HCEC 1CT (cell line): ENCODE measurements at regions not wholly inside any gene's neighbourhood (a gene's known extent, or its start where the extent isn't known, plus 50 kb on each side); places are given as distances from the start of the nearest gene placed in this dataset.
"Not testable (repeated sequence)": the region's sequence is repeated elsewhere in the genome, so short reads cannot be mapped to it uniquely, and the experiment has no call there.

Source experiments
- DNase-seq: peaks from one replicate; pipeline ENCODE4 v3.0.0-alpha.2; 2017

DNA sequence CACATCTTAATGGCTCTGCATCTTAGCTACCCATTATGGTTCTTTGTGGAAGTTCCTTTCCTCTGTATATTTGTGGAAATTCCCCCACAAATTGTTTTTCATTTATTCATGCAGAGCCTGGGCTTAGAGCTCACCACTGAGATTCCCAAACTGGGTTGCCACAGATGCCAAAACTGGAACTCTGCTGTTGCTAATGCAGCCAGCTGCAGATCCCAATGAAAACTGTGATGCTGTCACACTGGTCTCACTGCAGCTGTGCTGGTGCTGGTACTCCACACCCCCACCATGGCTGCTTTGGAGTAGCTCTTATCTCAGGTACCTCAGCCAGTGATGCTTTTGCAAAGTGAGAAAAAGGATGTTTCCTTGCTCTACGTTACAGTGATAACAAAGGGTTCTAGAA is 87.7 kb downstream of the DCK start:
- no peak for DNase-seq

DNA sequence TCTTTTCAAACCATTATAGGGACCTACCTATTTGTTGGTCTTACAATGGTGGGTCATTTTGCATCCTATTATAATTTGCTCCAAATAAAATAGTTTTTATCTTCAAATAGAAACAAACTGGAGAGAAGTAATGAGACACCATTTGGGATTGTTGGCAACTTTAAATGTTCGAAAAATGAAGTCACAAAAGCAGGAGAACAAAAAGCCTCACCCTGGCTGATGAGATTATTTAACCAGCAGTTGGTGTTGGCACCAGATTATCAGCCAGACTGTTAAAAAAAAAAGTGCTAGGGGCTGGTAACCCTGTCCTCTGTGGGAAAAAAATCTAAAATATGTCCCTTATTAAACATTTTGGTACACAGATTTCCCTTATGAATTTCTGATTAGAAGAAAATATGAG is 100.3 kb downstream of the DCK start:
- no peak for DNase-seq

DNA sequence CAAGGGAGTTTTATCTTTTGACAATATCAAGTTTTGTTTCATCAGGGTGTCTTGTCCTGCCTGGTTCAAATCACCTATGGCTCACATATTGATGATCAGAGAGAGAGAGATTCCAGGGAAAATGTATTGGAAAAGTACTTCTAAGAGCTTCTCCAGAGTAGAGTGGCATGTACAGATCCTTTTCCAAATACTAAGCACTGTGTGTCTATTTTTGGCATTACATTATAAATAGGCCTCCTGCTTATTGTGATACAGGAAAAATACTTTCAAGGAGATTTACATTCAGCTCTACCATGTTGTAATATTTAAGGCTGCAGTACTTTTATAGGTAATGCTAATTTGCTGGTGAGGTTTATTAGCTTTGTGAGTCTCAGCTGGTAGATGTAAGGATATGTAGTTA is 100.8 kb downstream of the DCK start:
- DNase-seq = no peak

DNA sequence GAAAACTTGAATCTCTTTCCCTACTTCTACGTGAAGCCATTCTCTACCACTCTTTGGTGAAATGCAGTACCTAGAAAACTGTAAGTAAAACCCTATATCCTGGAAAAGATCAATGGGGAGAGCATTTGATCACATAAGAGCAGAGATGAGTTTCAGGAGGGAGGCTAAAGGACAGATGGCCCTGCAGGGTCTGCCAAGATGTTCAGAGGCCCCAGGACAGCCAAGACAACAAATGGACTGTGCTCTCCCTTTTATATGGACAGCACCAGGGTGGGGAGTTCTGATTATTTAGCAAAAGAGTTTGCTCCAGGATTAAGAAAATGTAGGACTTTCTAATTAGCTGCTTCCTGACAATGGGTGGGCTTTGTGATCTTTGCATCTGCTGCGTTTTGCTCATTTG is 101.7 kb downstream of the DCK start:
- no peak for DNase-seq

DNA sequence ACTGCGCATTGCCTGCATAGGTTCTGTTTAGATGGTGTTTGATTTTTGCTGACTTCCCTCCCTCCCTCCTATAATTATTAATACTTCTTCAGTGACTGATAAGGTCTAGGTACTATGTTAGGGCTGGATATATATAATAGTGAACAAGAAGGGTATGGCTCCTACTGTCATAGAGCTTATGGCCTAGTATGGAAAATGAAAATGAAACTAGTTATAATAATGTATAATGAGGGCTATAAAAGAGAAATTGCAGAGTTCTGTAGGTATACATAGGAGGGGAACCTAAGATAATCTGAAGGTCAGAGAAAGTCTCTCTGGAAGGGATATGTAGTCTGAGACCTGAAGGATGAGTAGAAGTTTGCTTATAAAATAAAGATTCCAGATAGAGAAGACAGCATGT is 102.1 kb downstream of the DCK start:
- no peak for DNase-seq

DNA sequence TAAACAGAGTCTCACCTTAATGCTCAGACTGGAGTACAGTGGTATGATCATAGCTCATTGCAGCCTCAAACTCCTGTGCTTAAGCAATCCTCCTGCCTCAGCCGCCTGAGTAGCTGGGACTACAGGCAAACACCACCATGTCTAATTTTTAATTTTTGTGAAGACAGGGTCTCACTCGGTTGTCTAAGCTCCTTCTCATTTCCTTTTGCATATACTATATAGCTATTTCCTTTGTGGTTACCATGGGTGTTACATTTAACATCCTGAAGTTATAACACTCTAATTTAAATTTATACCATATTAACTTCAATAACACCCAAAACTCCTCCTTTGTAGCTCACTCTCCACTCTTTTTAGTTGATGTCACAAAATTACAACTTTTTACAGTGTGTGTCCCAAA is 114.3 kb downstream of the DCK start:
- no peak for DNase-seq

DNA sequence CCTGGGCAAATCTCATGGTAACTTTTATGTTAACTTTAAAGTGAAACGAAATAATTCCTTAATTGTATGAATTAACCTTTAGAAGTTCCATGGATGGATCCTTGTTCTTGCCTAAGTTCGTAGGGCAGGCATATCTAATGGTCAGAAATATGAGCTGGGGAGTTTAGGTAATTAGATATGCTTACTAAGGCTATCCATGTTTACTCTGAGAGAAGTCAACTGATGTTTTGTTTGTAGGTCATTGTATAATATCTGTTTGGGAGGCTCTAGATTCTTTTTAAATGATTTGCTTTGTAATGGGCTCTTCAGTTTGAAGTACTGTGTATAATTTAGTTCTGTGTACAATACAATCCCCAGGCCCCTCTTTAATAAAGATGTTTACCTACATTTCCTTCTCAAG is 117.0 kb downstream of the DCK start:
- DNase-seq = no peak

DNA sequence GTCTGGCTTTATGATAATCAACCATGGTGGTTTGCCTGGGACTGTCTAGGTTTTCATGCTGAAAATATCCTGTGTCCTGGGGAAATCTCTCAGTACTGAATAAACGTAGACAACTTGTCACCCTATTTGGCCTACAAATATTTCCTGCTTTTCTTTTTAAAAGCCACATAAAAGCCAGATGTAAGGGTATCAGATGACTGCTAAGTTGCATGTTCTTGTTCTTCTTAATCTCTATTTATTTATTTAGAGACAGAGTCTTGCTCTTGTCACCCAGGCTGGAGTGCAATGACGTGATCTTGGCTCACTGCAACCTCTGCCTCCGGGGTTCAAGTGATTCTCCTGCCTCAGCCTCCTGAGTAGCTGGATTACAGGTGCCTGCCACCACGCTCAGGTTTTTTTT is 117.7 kb downstream of the DCK start:
- not testable (repeated sequence) for DNase-seq

DNA sequence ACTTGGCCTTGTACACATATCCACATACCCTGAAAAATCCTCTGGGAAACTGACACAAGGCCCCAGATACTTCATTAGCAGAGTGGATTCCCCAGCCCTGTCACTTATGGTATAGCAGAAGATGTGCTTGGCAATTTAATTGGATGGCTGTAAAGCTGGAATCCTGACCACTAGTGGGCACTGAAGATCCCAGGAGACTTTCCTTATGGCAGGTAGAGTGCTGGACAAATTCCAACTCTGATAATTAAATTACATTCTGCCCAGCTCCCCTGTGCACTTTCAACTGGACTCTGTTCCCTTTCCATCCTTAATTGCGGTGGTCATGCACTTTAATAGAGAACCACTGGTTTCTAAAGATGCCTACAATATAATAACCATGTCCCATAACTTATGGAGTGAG is 119.8 kb downstream of the DCK start:
- no peak for DNase-seq

DNA sequence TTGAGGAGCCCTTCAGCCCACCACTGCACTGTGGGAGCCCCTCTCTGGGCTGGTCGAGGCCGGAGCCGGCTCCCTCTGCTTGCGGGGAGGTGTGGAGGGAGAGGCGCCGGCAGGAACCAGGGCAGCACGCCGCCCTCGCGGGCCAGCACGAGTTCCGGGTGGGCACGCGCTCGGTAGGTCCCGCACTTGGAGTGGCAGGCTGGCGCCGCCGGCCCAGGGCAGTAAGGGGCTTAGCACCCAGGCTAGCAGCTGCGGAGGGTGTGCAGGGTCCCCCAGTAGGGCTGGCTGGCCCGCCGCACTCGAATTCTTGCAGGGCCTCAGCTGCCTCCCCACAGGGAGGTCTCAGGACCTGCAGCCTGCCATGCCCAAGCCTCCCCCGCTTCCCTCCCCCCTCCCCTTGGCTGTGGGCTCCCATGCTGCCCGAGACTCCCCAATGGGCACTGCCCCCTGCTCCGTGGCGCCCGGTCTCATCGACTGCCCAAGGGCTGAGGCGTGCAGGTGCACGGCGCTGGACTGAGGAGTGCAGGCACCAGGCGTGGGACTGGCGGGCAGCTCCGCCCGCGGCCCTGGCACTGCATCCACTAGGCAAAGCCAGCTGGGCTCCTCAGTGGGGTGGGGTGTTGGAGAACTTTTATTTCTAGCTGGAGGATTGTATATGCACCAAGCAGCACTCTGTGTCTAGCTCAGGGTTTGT is 127.5 kb downstream of the DCK start:
- no peak for DNase-seq

DNA sequence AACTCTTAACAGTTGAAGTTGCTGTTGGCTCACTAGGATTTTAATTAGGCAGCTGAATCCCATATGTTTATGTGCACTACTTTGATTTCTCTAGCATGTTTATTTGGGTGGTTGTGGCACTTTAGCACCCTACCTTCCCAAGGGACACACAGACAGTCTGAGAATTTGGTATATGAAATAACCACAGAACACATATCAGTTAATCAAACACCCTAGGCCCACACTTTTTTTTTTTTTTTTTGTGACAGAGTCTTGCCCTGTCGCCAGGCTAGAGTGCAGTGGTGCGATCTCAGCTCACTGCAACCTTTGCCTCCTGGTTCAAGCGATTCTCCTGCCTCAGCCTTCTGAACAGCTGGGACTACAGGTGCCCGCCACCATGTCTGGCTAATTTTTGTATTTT is 130.5 kb downstream of the DCK start:
- DNase-seq = no peak

DNA sequence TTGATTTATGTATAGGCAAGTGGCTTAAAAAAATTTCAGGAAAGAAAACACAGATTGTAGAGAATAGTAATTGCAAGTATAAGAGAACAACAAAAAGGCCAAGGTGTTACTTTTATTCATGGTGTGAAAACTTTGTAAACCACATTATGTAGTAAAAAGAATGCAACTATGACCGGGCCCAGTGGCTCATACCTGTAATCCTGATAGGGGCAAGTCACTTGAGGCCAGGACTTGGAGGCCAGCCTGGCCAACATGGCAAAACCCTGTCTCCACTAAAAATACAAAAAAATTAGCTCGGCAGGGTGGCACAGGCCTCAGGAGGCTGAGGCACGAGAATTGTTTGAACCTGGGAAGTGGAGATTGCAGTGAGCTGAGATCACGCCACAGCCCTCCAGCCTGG is 131.7 kb downstream of the DCK start:
- DNase-seq = no peak

DNA sequence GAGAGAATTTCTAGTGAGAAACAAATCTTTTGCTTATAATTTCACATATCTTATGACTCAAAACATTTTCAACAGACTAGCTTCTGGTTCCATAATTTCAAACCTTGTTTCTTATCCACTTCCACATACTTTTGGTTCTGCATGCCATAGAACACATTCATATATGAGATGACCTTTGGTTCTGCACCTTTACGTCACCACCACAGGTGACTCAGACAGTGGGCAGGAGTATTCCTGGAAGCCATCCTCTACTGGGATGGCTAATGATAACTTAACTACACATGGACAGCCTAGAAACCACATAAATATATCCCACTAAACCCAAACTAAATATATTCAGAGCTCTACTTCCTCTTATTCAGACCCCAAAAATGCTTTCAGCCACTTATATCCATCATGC is 133.3 kb downstream of the DCK start:
- DNase-seq = peak; percentile 82

DNA sequence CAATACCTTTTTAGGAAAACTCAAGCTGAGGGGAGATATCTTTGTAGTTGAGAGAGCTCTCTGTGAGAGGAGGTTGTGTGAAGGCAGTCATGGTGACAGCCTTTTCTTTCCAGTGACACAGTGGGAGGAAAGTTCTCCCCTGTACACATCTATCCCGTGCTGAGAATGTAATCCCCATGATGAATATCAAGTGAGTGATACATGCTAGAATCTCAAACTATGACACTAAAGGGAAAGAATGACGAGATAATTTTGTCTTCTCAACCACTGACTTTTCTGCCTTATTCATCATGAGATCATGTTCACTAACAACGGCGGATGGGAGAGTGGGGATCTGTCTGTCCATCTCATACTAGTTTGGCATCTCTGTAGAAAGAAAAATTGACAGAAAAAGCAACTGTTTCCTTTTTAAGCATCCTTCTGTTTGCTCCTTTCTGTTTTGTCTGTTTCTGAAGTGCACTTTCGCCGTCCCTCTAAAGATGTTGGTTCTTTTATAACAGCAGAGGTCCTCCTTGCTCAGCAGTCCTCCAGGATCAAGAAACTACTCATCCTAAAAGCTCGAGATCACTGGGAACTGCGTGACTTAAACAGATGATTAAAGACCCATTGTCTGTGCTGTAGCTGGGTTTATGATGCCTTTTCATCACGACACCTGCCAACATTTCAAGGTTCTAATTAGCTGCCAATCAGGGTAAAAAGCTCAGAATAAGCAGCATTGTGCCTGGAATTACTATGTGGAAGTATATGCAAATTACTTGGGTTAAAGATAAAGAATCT is 137.6 kb downstream of the DCK start:
- peak; percentile 61 for DNase-seq

DNA sequence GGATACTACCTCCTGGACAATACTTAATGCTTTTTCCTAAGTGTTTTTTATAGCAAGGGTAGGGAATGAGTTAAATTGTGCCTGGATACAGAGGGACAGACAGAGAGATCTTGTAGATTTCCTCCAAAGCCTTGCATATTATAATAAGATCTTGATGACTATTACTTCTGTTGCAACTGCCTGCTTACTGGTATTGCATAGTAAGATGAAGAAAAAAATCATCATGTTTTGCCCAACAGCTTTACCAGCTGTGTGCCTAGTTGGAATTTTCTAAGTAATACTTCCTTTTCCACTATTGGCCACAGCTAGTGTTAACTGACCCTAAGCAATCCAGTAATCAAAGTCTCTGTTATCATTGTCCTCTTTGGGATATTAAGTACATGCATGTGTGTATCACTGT is 139.0 kb downstream of the DCK start:
- DNase-seq = peak; percentile 41

DNA sequence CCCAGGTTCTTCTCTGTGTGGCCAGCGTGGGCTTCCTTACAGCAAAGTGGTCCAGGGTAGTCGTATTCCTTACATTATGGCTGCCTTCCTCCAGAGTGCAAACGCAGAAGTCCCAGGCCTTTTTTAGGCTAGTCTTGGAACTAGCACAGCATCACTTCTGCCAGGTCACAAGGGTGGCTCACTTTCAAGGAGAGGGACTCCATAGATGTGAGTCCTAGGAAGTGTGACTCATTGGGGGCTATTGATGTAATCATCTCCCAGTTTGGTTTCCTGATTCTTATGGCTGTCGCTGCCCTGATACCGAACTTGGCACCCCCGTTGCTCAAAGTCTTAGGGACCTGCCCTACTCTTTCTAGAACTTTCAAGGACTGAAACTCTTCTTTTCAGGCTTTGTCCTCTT is 140.0 kb downstream of the DCK start:
- no peak for DNase-seq

DNA sequence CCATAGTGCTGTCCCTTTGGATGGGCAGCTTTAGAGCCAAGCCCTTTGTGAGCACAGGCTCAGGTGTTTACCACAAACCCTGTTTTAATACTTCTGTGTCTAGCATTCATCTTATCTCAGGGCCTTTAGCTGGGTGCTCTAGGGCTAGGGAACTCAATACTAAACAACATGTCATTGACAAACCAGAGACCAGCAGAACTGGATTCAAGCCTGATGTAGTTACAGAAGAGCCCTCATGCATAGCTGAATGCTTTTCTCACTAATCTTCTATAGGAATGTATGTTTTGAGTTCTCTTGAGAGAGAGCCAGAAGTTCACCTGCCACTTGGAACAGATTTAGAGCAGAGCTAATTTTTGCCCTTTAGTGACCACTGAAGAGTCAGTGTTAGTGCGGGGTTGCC is 142.6 kb downstream of the DCK start:
- DNase-seq = no peak

DNA sequence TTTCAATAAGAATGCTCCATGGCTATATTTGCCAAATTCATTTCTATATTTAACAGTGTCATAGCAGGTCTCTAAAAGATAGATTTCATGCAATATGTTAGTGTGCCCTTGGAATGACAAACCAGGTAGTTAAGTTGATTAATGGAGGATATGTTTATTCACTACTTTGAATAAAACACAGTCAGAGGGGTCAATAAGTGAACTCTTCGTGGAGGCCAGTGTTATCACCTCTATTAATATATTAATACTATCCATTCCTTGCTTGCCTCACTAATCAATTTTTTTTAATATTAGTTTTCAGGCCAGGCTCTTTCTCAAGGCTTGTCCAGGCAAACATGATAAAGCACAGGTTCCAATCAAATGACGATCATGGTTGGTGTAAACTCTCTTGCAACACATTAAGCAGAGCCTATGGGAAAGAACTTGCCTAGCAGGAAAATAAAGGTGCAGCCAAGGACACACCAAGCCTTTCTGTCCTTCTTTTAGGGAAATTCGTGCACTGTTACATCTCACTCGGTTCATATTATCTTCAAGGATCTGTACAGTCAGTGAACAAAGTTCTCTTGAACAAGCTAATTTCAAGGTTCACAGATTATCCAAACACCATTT is 144.7 kb downstream of the DCK start:
- DNase-seq = no peak

DNA sequence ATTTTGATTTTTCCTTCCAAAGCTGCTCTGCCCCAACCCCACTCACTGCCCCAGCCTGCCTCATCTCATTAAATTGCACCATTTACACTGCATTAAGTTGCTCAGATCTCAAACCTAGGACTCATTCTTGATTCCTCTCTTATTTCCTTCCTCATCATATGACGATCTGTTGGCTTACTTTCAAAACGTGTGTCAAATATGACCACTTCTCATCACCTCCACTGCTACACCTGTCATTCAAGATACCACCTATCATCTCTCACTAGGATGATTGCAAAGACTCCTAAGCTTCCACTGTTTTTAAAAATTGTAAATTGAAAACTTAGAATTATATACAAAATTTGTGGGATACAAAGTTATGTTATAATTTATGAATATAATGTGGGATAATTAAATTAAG is 147.1 kb downstream of the DCK start:
- DNase-seq = no peak

DNA sequence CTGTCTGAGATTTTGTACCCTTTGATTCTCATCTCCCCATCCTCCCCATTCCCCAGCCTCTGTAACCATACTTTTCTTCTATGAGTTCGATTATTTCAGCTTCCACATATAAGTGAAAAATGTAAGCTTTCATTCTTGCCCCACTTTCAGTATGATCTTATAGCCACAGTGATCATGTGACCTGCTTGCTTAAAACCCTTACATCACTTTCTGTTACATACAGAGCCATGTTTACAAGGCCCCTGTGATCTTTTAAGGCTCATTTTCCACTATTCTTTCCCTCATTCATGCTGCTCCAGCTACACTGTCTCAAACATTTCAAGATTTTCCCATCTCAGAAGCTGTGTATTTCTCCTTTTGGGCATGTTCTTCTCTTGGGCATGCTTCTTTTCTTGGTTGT is 147.7 kb downstream of the DCK start:
- DNase-seq = no peak

DNA sequence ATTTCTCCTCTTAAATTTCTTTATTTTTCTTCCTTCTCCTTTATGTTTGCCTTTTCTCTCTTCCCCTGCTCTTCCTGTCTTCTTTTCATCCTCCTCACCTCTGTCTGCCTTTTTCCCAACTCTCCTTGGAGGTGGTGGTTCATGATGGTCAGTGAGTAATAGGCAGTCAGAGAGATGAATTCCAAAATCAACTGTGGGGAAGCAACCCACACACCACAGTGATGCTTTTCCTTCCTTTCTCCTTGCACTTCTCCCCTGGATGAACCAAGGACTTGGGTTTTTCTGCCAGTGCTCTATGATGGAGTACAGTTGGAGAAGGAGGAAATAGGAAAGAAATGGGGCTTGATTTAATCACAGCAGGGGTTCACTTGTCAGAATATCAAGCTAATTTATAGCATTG is 153.8 kb downstream of the DCK start:
- no peak for DNase-seq

DNA sequence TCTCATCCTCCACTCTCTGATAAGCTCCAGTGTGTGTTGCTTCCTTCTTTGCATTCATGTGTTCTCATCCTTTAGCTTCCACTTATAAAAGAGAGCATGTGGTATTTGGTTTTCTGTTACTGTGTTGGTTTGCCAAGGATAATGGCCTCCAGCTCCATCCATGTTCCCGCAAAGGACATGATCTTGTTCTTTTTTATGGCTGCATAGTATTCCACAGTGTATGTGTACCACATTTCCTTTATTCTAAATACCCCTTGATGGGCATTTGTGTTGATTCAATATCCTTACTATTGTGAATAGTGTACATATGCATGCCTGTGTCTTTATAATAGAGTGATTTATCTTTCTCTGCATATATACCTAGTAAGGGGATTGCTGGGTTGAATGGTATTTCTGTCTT is 155.1 kb downstream of the DCK start:
- DNase-seq = no peak

DNA sequence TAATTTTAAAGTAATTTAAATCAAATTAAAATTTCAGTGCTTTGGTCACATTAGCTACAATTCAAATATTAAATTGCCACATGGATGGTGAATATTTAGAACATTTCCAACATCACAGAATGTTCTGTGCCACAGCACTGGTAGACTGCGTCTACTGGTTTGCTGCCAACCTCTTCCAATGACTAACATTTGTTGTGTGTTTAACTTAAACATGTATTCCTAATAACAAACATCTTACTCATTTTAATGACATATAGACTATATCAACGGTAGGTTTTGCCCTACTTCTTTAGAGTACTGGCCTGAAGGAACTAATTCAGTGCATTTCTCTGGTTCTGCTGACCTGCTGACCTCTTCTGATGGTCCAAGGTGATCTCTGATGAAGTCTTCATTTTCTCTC is 157.6 kb downstream of the DCK start:
- peak; percentile 9 for DNase-seq

DNA sequence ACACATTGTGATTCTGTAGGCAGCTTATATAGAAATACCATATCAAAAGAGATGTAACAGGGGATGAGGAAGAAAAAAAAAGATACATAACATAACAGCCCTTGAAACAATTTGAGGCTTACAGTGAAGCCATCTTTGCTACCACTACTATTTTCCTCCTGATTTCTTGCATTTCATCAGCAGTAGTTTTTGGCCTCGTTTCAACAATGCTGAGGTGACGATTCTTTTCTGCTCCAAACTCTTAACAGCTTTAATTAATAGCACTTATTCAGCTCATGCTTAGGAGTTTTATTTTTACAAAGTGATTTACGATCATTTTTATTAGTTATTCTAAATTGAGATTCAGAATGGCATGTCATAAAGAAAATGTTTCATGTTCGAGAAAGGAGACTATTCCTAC is 163.2 kb downstream of the DCK start:
- no peak for DNase-seq

DNA sequence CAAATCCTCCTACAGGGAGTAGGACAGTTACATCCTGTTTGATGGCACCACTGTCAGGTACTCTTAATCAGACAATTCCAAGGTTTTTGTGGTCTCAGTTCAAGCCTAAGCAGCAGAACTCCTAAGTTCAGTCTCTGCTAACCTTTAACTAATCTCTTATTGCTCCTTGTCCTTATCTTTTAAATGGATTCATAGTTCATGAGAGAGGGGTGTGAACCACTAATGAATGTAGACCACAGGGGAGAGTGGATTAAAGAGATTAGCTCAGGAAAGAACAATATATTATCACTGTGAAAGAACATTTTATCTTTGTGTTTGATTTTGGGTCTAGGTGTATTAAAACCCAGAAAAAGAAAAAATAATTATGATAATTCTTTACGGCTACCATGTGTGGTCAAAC is 168.9 kb downstream of the DCK start:
- DNase-seq = no peak
